Coronary artery (tissue), 2 donors: ENCODE measurements at regions not wholly inside any gene's neighbourhood (a gene's known extent, or its start where the extent isn't known, plus 50 kb on each side); places are given as distances from the start of the nearest gene placed in this dataset.
"Not testable (repeated sequence)": the region's sequence is repeated elsewhere in the genome, so short reads cannot be mapped to it uniquely, and the experiment has no call there.

ENCODE experiments used
- DNase-seq: peaks from one replicate; pipeline ENCODE4 v3.0.0-alpha.2; 2017; ENCODE audit warnings: low spot score
- H3K27ac ChIP-seq, 2 donors: fragments of 200-600 bp; sonication (generic); one replicate each; pipeline ENCODE4 v1.5.1; 2016 to 2019
- H3K4me3 ChIP-seq: fragments of 200-600 bp; sonication (generic); 2 replicates; pipeline ENCODE4 v1.5.1; 2016; ENCODE audit warnings: mild to moderate bottlenecking, moderate library complexity

DNA sequence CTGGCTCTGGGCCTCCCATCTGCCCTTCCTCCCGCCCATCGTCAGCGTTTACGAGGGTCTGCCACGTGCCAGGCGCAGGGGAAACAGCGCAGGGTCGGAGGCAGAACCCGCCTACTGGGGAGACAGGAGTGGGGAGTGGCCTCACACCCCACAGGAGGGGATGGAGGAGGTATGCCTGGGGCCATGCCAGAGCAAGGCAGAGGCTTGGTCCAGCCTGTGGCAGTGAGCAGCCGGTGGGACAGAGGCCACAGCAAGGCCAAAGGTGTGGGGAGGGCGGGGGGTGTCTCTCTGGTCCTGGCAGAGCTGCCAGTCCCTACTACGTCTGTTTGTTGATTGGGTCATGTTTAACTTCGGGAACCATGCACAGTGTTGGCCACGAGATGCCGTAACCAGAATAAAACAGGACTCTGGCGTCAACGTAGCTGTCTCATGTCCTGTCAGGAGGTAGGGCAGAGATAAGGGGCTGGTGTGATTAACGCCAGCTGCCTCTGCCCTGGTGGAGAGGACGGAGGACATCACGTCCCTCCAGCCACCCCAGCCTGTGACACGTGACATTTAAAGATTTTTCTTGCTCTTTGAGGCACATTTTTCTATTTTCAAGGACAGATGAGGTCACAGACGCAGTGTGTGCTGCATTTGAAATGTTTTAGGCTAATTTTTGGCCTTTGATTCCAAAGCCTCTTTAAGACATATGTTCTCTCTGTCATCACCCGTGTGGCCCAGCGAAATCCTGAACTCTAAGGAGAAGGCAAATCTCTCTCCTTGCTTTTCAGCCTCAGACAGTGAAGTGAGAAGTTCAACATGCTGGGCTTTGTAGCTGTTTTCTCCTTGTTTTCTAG lies 193.3 kb downstream of the LAT start:
- DNase-seq = peak; percentile 90
- peak overlapping the region; percentile 74 to 85 for H3K27ac ChIP-seq

DNA sequence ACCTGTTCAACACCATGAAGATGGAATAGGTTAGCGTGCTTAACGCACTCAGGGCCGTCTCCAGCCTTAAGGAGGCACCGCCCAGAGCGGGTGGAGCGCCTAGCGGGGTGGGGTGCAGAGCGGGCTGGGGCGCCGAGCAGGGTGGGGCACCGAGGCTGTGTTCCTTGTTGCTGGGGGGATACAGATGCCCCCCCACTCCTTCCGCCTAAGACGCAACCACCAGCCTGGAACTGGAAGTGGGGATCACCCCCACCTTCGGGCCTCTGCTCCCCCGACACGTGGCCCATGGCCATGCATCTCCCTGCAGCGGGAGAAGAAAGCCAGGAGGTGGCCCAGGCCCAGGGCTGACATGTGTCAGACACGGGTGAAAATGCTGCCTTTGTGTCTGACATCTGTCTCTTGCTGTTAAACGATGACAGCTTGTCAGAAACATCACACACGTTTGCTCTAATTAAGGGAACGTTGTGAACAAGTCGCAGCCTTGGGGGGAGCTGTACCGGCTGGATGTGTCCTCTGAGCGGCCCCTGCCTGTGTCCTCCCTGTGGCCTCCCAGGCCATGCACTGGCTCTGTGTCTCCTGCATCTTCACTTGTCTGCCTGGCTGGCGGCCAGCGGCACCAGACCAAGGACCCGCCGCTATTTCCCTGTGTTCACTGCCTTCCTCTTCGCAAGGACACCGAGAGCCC lies 192.5 kb downstream of the LAT start:
- Histone ChIP-seq H3K27ac (peak overlapping the region; percentile 74 to 85), H3K4me3 (peak overlapping the region; percentile 30)
- peak; percentile 74 for DNase-seq

More for the DNA sequence above, 193.3 kb downstream of the LAT start:
- H3K4me3 ChIP-seq = peak overlapping the region; percentile 30

DNA sequence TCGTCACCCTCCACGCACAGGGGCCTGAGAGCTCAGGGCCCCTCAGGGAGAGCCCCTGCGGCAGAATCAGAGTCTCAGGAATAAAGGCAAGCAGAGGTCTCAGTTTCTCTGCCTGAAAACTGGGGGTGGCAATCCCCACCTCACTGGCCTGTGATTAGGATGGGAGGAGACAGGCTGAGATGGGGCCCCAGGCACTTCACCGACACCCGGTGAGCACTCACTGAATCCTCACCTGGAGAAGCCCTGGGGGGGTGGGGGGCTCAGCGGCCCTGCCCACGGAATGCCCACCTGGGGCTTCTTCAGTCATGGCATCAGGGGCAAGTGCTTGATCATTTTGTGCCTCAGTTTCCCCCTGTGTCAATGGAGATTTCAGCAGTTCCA lies 192.0 kb downstream of the LAT start:
- not testable (repeated sequence) for H3K4me3 ChIP-seq
- peak overlapping the region; percentile 74 to 85 for H3K27ac ChIP-seq
- DNase-seq = peak; percentile 69

DNA sequence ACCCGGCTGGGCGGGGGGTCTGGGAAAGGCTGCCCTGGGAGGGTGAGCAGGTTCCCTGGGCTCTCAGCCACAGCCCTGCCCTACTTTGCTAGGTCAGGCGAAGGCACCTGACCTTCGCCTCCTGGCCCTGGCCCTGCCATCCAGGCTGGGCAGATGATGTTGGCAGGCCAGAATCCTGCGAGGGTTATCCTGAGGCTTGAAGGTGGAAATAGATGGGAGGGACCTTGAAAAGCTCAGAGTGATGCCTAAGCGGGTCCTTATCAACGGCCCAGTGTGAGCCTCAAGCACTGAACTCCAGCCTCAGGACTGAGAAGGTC lies 191.3 kb downstream of the LAT start:
- peak overlapping the region in 1 of 2 donors; percentile 85 for H3K27ac ChIP-seq
- peak; percentile 71 for DNase-seq
- H3K4me3 ChIP-seq = not testable (repeated sequence)

DNA sequence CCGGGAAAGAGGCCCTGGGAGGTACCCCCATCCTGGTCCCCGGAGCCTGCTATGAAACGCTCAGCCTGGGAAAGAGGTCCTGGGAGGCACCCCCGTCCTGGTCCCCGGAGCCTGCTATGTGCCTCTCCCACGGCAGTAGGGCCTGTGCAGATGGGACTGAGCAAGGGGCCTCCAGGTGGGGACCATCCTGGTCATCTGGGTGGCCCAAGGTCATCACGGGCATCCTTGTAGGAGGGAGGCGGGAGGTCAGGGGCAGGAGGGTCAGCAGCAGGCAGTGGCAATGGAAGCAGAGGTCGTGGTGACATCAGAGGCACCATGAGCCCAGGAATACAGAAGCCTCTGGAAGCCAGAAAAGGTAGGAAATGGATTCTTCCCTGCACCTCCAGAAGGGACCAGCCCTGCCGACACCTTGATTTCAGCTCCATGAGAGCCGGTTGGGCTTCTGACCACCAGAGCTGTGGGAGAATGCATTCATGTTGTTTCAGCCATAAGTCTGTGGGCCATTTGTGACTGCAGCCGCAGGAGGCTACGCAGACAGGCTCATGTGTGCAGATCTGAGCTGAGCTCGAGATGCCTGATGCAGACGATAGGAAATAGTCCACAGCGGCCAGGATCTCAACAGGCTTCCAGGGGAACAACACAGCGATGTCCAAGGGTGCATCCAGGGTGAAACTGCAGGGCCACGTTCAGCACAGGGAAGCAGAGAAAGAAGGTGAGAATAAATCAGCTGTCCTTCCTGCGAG lies 190.7 kb downstream of the LAT start:
- peak overlapping the region in 1 of 2 donors; percentile 85 for H3K27ac ChIP-seq
- DNase-seq, H3K4me3 ChIP-seq: not testable (repeated sequence)

DNA sequence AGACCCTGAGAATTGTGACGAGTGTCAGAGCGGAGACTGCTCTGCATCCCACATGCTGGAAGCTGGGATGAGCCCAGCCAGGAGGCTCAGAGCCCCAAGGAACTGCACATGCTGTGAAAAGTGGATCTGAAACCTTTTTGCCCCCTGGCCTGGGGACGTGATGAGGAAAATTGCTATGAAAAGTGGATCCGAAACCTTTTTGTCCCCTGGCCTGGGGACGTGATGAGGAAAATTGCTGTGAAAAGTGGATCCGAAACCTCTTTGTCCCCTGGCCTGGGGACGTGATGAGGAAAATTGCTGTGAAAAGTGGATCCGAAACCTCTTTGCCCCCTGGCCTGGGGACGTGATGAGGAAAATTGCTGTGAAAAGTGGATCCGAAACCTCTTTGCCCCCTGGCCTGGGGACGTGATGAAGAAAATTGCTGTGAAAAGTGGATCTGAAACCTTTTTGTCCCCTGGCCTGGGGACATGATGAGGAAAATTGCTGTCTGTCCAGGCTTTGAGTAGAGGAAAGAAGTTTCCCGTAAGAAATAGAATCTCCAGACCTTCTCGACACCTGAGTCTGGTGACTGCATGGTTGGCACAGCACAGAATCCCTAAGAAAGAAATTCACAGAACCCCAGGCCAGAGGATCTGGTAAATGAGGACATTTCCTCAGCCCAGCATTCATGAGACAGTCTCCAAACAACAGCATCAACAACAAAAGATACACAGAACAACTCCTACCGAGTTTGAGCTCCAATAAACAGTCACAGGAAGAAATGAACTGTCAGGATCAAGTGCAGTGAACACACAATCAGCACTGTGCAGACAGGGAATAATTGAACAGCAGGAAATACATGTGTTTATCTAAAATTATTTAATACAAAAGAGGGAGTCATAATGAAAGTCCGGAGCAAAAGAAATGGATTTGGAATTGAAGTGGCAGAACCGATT lies 188.8 kb downstream of the LAT start:
- not testable (repeated sequence) for DNase-seq, H3K4me3 ChIP-seq
- H3K27ac ChIP-seq = peak overlapping the region in 1 of 2 donors; percentile 16

DNA sequence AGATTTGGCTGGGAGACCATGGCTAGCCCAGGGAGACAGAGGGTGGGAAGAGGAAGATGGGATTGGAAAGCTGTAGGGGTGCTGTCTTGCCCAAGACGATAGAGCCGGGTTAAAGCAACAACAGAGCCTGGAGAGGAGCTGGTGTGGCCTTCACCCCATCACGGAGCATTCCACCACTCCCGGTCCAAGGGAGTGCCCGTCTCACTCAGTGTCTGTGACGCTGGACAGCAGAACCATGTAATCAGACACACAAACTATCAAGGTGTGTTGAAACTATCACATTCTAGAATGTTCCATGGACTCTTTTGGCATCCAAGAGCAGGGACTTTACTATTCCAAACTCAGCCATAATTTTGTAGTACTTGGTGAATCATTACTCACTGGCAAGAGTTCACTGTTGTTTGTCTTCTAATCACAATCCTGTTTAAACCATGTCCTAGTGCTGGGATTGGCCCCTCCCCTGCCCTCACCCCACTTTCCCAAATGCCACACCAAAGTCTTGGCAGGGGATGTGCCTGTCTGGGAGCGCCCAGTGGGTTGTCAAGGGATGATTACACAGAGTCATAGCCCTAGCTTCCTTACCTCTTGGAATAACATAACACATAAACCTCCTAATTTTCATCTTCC lies 187.4 kb downstream of the LAT start:
- H3K4me3 ChIP-seq, DNase-seq, H3K27ac ChIP-seq: not testable (repeated sequence)

DNA sequence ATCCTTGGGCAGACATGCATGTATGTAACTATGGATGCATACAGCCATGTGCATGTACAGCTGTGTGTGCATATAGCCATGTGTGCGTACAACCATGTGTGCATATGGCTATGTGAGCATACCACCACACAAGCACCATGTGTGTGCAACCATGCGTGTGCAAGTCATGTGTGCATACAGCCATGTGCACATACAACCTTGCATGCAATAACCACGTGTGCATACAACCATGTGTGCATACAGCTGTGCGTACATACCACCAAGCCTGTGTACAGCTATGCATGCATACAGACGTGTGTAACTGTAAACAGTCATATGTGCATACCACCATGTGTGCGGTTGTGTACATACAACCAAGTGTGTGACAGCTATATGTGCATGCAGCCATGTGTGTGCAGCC lies 186.4 kb downstream of the LAT start:
- not testable (repeated sequence) for DNase-seq, H3K27ac ChIP-seq, H3K4me3 ChIP-seq

DNA sequence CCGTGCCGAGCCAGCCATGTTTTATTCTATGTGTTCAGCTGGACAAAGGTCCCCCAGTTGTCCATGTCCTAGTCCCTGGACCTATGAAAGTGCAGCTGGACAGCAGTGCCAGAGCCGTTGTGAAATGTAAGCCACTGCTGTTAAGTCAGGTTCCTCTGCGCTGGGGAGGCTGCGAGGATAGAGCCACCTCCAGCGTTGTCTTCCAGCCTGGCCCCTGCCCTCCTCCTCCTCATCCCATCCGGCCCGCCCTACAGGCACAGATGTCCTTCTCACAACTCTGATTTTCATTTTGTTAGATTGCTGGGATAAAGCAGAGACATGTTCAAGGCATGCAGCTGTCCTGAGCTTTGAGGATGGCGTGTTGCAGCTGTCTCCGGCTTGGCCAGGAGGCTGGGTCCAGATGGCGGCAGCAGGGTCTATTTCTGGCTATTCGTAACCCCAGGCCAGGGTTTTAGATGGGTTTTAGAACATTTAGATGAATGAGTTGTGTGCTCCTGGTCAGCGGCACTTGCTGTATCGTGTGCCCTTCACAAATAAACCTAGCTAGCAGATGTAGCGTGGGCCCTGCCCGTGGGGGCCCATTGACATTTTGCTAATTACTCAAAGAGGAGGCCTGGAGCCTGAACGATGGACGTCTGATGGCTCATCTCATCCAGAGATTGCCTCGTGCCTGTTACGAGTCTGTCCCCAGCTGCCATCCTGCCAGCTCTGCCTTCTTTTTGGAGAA lies 185.7 kb downstream of the LAT start:
- not testable (repeated sequence) for H3K4me3 ChIP-seq, H3K27ac ChIP-seq, DNase-seq

DNA sequence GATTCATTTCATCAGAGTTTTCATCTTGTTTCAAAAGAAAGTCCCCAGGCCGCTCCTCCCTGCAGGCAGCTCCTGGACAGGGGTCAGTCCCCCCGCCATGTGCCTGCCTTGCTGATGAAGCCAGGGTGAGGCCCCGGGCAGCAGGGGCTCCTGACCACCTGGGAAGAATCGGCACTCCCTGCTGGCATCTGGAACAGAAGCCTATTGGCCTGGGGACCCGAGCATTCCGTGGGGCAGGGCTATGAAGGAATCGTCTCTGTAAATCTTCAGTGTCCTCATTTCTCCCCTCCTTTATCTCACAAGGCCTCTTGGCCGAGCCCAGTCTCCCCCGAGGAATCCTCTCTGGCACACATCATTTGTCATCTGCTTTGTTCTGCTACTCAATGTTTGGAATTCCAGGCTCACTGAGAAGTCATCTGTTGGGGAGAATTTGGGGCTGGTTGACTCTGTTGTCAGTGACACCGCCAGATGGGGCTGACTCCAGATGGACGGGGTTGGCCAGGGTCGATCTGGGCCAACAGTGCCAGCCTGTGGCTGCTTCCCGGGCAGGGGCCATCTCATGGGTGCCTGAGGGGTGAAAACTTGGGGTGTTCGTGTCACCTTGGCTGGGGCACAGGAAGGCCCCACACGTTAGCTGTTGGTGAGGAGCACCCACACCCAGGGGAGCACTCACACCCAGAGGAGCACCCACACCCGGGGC lies 184.6 kb downstream of the LAT start:
- not testable (repeated sequence) for DNase-seq, H3K4me3 ChIP-seq
- H3K27ac ChIP-seq = peak overlapping the region in 1 of 2 donors; percentile 31

DNA sequence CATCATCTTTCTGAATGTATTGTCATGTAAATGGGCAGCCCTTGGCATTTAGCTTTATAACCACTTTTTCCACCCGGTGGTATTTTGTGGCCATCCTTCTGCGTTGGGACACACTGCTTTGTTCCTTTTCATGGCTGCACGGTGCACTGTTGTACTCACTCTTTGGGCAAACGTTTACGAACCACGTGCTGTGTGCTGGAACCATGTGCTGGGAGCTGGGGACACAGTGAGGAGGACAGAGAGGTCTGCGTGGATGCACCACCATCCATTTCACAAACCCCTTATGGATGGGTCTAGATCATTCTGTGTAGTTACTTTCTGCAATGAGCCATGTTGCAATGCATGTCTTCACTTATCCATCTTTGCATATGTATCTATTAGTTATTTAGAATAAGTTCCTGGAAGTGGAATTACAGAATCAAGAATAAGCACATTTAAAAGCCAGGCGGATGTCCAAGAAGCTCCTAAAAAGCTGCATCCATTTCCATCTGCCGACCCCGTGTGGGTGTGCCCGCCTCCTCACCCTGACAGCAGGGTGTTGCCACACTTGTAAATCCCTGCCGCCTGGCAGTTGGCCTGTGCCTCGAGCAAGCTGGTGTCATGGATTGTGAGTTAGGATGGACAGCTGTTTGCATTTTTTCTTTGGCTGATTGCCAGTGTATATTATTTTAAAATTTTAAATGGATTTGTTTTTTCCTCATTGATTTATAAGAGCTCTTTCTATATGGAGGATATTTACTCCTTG lies 183.8 kb downstream of the LAT start:
- H3K27ac ChIP-seq, DNase-seq, H3K4me3 ChIP-seq: not testable (repeated sequence)

DNA sequence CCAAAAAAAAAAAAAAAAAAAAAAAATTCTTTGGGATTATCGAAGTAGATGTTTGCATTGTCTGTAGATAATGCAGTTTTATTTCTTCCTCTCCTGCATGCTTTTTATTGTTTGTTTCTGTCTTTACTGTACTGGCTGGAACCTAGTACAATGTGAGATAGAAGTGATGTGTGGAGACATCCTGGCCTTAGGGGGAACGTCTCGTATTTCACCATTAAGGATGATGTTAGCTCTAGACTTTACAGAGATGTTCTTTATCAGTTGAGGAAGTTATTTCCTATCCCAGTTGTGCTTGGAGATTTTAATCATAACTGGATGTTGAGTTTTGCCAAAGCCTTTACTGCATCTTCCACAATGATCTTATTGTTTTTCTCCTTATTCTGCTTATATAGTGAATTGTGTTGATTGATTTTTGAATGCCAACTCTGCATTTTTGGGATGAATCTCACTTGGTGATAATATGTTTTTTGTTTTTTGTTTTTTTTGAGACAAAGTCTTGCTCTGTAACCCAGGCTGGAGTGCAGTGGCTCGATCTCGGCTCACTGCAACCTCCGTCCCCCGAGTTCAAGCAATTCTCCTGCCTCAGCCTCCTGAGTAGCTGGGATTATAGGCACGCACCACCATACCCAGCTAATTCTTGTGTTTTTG lies 179.7 kb downstream of the LAT start:
- not testable (repeated sequence) for DNase-seq, H3K4me3 ChIP-seq, H3K27ac ChIP-seq

DNA sequence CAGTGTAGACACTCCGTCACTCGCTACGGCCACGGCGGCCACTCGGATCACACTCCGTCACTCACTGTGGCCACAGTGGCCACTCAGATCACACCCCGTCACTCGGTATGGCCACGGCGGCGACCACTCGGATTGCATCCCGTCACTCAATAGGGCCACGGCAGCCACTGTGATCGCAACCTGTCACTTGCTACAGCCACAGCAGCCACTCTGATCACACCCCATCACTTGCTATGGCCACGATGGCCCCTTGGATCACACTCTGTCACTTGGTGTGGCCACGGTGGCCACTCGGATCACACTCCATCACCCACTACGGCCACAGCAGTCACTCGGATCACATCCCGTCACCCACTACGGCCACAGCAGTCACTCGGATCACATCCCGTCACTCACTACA lies 175.3 kb downstream of the LAT start:
- DNase-seq, H3K4me3 ChIP-seq: not testable (repeated sequence)
- peak overlapping the region in 1 of 2 donors; percentile 22 for H3K27ac ChIP-seq

DNA sequence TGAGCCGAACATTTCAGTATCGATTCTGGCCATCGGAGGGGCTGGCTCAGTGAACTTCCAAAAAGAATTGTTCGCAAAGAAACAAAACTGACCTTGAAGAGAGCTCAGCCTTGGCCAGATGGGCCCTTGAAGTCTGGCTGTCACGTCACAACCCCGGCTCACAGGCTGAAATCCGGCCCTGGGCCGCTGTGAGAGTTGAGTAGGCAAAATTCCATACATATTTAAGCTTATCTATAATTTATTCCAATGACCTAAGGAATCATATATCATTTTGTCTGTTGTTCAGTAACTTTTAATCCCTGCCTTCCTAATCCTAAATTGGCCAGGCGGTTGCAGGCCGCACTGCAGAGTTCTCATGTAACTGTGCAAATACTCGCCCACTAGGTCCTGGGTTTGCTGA lies 174.8 kb downstream of the LAT start:
- H3K4me3 ChIP-seq, DNase-seq: not testable (repeated sequence)
- H3K27ac ChIP-seq = peak overlapping the region in 1 of 2 donors; percentile 89
